ENCODE measurements at regions not wholly inside any gene's neighbourhood (a gene's known extent, or its start where the extent isn't known, plus 50 kb on each side); places are given as distances from the start of the nearest gene placed in this dataset.

DNA sequence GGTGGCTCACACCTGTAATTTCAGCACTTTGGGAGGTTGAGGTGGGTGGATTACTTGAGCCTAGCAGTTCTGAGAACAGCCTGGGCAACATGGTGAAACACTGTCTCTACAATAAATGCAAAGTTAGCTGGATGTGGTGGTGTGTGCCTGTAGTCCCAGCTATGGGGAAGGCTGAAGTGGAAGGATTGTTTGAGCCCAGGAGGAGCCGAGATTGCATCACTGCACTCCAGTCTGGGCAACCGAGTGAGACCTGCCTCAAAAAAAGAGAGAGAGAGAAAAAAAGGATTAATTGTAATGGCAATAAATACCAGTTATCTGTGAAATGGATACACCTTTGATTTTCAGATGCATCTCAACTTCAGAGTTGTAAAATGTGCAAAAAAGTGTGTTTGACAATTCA, 58.8 kb downstream of the SPRY1 start:
- Histone ChIP-seq H3K27ac (ENCODE audit: low read length) (no peak overlapping the region), H3K4me1 (ENCODE audit: control insufficient read depth, insufficient read depth, low read length) (no peaks in the 10 kb centered on the region), H3K4me3 (ENCODE audit: low read length) (no peak overlapping the region), H3K36me3 (ENCODE audit: control insufficient read depth, insufficient read depth, low read length) (no peaks in the 10 kb centered on the region), H3K9me3 (ENCODE audit: control insufficient read depth, low read depth, low read length) (no peaks in the 10 kb centered on the region), H3K27me3 (ENCODE audit: control insufficient read depth, insufficient read depth, low read length) (no peaks in the 10 kb centered on the region)
- DNase-seq, result no peak
- 58% methylated on average over 2 of the region's 2 CpGs for WGBS (ENCODE audit: insufficient coverage, low lambda C conversion rate)

DNA sequence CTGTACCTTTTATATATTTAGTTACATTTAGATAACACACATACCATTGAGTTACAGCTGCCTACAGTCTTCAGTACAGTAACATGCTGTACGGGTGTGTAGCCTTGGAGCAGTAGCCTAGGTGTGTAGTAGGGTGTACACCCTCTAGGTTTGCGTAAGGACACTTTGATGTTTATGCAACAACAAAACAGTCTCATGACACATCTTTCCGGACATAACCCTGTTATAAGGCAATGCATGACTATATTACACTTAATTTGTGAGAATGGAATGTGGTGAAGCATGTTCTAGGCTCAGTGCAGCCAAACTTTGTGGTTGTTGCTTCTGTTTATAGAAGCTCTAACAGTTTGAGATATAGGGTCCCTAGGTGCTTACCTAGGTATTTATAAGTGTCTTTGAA, 65.4 kb downstream of the SPRY1 start:
- no peaks in the 10 kb centered on the region for H3K36me3 ChIP-seq (ENCODE audit: control insufficient read depth, insufficient read depth, low read length)
- no peaks in the 10 kb centered on the region for H3K9me3 ChIP-seq (ENCODE audit: control insufficient read depth, low read depth, low read length)
- H3K27me3 ChIP-seq (ENCODE audit: control insufficient read depth, insufficient read depth, low read length), result no peaks in the 10 kb centered on the region
- no peak overlapping the region for H3K27ac ChIP-seq (ENCODE audit: low read length)
- no CpG with 5 or more reads among the region's 3 CpGs for WGBS (ENCODE audit: insufficient coverage, low lambda C conversion rate)
- no peaks in the 10 kb centered on the region for H3K4me1 ChIP-seq (ENCODE audit: control insufficient read depth, insufficient read depth, low read length)
- no peak for DNase-seq
- H3K4me3 ChIP-seq (ENCODE audit: low read length), result no peak overlapping the region

DNA sequence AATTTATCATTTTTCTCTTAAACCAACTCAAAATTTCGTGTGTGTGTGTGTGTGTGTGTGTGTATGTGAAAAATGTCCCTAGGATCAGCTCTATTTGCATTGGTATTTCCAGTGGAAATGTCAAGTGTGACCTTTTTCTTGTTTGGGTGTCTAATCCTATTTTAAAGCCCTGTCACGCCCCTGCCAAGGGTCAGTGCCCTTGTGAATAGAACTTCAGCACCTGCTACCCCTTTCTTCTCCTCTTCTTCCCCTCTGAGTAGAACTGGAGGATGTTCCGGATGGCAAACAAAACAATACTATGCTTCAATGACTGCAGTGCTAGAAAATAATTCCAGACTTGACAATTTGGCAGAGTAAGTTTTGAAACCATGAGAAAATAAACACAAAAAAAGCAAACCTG, 67.3 kb downstream of the SPRY1 start:
- DNase-seq, result no peak
- no CpG with 5 or more reads among the region's 3 CpGs for WGBS (ENCODE audit: insufficient coverage, low lambda C conversion rate)
- H3K4me3 ChIP-seq (ENCODE audit: low read length), result no peak overlapping the region

DNA sequence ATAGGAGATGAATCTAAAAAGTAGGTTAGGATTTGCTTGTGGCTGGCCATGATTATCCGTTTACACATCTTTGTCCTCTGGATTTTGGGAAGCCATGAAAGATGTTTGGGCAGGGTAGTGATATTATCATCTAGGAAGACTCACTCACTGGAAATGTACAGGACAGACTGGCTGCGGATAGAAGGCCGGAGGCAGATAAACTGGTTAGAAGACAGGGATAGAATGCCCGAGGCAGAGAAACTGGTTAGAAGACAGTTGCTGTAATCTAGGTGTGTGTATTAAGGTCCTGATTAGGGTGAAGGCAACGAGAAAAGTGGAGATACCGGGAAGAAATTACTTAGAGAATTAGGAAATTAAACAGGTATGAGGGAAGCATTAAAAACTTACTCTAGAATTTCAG, 68.8 kb downstream of the SPRY1 start:
- H3K27ac ChIP-seq (ENCODE audit: low read length), result no peak overlapping the region
- H3K27me3 ChIP-seq (ENCODE audit: control insufficient read depth, insufficient read depth, low read length), result no peaks in the 10 kb centered on the region
- whole genome bisulfite sequencing (ENCODE audit: insufficient coverage, low lambda C conversion rate), result 96% methylated on average over 5 of the region's 6 CpGs
- H3K36me3 ChIP-seq (ENCODE audit: control insufficient read depth, insufficient read depth, low read length), result no peaks in the 10 kb centered on the region
- H3K4me3 ChIP-seq (ENCODE audit: low read length), result no peak overlapping the region
- no peaks in the 10 kb centered on the region for H3K9me3 ChIP-seq (ENCODE audit: control insufficient read depth, low read depth, low read length)
- H3K4me1 ChIP-seq (ENCODE audit: control insufficient read depth, insufficient read depth, low read length), result no peaks in the 10 kb centered on the region
- no peak for DNase-seq

More for the DNA sequence above, 67.3 kb downstream of the SPRY1 start:
- H3K36me3 ChIP-seq (ENCODE audit: control insufficient read depth, insufficient read depth, low read length), result no peaks in the 10 kb centered on the region
- H3K27me3 ChIP-seq (ENCODE audit: control insufficient read depth, insufficient read depth, low read length), result no peaks in the 10 kb centered on the region
- H3K9me3 ChIP-seq (ENCODE audit: control insufficient read depth, low read depth, low read length), result no peaks in the 10 kb centered on the region
- H3K27ac ChIP-seq (ENCODE audit: low read length), result no peak overlapping the region
- H3K4me1 ChIP-seq (ENCODE audit: control insufficient read depth, insufficient read depth, low read length), result no peaks in the 10 kb centered on the region

DNA sequence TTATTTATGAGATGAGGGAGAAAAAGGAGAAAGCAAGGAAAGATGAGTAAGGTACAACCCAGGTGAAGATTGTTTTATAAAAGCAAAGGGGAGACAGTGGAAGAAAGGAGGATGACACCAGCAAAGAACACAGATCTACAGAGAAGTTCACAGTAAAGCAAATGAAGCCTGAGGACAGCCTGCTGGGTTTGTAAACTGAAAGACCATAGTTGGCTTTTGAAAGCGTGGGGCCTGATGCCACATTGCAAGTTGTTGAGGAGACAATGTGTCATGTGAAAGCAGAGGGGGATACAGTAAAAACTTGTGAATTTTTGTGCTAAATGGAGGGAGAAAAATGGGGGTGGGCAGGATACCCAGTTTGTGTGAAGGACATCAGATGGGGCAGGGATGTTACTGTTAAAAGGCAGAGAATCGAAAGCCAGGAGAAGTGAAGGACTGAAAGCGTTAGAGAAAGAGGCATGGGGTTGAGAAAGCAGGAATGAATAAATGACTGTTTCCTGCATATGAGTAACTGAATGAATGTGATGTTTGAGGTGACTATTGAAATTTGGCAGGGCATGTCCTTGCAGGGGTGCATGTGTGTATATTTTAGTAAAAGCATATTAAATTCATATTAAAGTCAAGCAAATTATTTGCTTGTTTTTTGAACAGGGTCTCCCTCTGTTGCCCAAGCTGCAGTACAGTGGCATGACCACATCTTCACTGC, 69.6 kb downstream of the SPRY1 start:
- no peak overlapping the region for H3K27ac ChIP-seq (ENCODE audit: low read length)
- no peaks in the 10 kb centered on the region for H3K9me3 ChIP-seq (ENCODE audit: control insufficient read depth, low read depth, low read length)
- no peaks in the 10 kb centered on the region for H3K4me1 ChIP-seq (ENCODE audit: control insufficient read depth, insufficient read depth, low read length)
- H3K27me3 ChIP-seq (ENCODE audit: control insufficient read depth, insufficient read depth, low read length), result no peaks in the 10 kb centered on the region
- no CpG with 5 or more reads among the region's 3 CpGs for WGBS (ENCODE audit: insufficient coverage, low lambda C conversion rate)
- no peak overlapping the region for H3K4me3 ChIP-seq (ENCODE audit: low read length)
- no peak for DNase-seq
- H3K36me3 ChIP-seq (ENCODE audit: control insufficient read depth, insufficient read depth, low read length), result no peaks in the 10 kb centered on the region

DNA sequence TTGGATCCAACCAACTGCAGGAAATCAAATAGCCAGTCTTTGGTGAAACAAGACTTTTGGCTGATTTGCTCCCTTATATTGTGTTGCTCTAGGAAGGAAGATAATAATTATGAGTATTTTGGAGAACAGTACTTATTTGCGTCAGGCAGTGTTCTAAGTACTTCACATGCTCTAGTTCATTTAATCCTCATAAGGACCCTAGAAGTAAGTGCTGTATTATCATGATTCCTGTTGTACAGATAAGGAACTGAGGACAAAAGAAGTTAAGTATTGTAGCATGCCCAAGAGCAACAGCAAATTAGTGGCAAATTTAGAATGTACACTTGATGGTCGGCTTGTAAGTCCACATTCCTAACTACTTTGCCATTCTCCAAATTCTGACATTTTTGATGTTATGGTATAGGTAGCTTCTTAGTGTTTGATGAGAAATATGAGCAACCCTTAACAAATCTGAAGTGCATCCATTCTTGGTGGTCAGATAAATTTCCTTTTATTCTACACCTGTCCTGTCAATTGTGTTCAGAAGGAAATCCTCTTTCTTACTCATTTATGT, 72.0 kb downstream of the SPRY1 start:
- H3K4me1 ChIP-seq (ENCODE audit: control insufficient read depth, insufficient read depth, low read length), result no peaks in the 10 kb centered on the region
- WGBS (ENCODE audit: insufficient coverage, low lambda C conversion rate), result no CpG with 5 or more reads among the region's 2 CpGs
- no peak for DNase-seq
- H3K27me3 ChIP-seq (ENCODE audit: control insufficient read depth, insufficient read depth, low read length), result no peaks in the 10 kb centered on the region
- H3K36me3 ChIP-seq (ENCODE audit: control insufficient read depth, insufficient read depth, low read length), result no peaks in the 10 kb centered on the region
- H3K9me3 ChIP-seq (ENCODE audit: control insufficient read depth, low read depth, low read length), result no peaks in the 10 kb centered on the region
- H3K27ac ChIP-seq (ENCODE audit: low read length), result no peak overlapping the region
- no peak overlapping the region for H3K4me3 ChIP-seq (ENCODE audit: low read length)

DNA sequence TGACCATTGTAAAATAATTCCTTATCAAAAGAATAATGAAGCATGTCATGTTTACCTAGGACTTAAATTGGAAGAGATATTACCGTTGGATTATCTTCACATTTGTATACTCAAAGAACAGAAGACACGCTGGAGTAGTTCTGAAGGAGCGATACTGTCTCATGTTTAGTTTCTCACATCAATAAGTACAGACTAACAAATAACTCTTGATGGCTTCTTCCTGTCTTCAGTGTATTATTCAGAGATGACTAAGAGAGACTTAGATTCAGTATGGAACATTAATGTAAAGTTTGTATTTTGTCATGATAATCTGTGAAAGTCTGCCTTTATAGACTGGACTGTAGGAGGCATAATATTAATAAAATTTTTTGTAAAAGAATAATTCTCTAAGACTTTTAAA, 72.7 kb downstream of the SPRY1 start:
- no peaks in the 10 kb centered on the region for H3K36me3 ChIP-seq (ENCODE audit: control insufficient read depth, insufficient read depth, low read length)
- H3K9me3 ChIP-seq (ENCODE audit: control insufficient read depth, low read depth, low read length), result no peaks in the 10 kb centered on the region
- no peak overlapping the region for H3K27ac ChIP-seq (ENCODE audit: low read length)
- WGBS (ENCODE audit: insufficient coverage, low lambda C conversion rate), result no CpG with 5 or more reads among the region's 3 CpGs
- no peaks in the 10 kb centered on the region for H3K27me3 ChIP-seq (ENCODE audit: control insufficient read depth, insufficient read depth, low read length)
- no peak overlapping the region for H3K4me3 ChIP-seq (ENCODE audit: low read length)
- H3K4me1 ChIP-seq (ENCODE audit: control insufficient read depth, insufficient read depth, low read length), result no peaks in the 10 kb centered on the region
- no peak for DNase-seq

DNA sequence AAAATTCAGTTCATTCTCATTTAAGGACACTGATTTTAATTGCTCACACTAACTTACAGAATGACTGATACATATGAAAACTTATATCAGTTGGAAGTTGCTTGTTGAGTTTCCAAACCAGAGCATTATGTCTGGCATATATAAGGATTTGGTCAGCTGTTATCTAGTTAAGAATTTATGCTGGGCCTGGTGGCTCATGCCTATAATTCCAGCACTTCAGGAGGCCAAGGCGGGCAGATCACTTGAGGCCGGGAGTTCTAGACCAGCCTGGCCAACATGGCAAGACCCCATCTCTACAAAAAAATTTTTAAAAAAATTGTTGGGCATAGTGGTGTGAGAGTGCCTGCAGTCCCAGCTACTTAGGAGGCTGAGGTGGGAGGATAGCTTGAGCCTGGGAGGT, 73.1 kb downstream of the SPRY1 start:
- no CpG with 5 or more reads among the region's 2 CpGs for WGBS (ENCODE audit: insufficient coverage, low lambda C conversion rate)
- H3K27ac ChIP-seq (ENCODE audit: low read length), result no peak overlapping the region

DNA sequence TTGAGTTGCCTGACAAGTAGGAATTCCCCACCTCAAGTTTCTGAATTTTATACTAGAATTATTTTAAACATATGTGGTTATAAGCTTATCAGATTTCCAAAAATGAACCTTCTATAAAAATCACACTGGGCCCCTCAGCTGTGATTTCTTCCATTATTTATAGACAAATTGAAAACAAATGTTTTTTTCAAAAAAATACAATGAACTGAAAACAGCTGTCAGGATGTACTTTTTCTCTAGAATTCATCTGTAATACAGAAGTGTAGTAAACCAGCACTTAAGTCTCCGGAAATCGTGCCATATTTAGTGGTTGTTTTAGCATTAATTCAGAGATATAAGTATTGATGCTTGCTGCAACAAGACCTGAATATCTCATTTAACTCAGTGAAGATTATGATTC, 74.0 kb downstream of the SPRY1 start:
- no peaks in the 10 kb centered on the region for H3K36me3 ChIP-seq (ENCODE audit: control insufficient read depth, insufficient read depth, low read length)
- H3K27ac ChIP-seq (ENCODE audit: low read length), result no peak overlapping the region
- no peaks in the 10 kb centered on the region for H3K27me3 ChIP-seq (ENCODE audit: control insufficient read depth, insufficient read depth, low read length)
- H3K9me3 ChIP-seq (ENCODE audit: control insufficient read depth, low read depth, low read length), result no peaks in the 10 kb centered on the region
- DNase-seq, result no peak
- no peaks in the 10 kb centered on the region for H3K4me1 ChIP-seq (ENCODE audit: control insufficient read depth, insufficient read depth, low read length)
- WGBS (ENCODE audit: insufficient coverage, low lambda C conversion rate), result no CpG with 5 or more reads among the region's 2 CpGs
- no peak overlapping the region for H3K4me3 ChIP-seq (ENCODE audit: low read length)

More for the DNA sequence above, 73.1 kb downstream of the SPRY1 start:
- no peaks in the 10 kb centered on the region for H3K4me1 ChIP-seq (ENCODE audit: control insufficient read depth, insufficient read depth, low read length)
- no peaks in the 10 kb centered on the region for H3K27me3 ChIP-seq (ENCODE audit: control insufficient read depth, insufficient read depth, low read length)
- H3K9me3 ChIP-seq (ENCODE audit: control insufficient read depth, low read depth, low read length), result no peaks in the 10 kb centered on the region
- no peaks in the 10 kb centered on the region for H3K36me3 ChIP-seq (ENCODE audit: control insufficient read depth, insufficient read depth, low read length)
- no peak overlapping the region for H3K4me3 ChIP-seq (ENCODE audit: low read length)
- no peak for DNase-seq

DNA sequence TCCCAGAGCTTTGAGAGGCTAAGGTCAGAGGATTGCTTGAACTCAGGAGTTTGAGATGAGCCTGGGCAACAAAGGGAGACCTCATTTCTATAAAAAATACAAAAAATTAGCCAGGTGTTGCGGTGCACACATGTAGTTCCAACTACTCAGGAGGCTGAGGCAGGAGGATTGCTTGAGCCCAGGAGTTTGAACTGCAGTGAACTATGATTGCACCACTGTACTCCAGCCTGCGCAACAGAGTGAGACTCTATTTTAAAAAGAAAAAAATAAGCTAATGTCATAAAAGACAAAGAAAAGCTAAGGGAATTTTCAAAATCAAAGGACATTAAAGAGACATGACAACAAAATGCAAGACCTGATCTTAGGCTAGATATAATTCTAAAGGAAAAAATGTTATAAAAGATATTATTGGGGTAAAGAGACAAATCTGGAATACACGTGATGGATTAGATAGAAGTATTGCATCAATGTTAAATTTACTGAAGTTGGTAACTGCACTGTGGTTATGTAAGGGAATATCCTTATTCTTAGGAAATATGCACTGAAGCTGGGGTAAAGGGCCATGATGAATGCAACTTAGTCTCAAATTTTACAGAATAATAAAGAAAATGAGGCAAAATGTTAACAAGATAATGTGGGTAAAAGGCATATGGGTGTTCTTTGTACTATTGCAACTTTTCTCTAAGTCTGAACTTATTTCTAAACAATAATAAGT, 75.2 kb downstream of the SPRY1 start:
- DNase-seq, result no peak
- Histone ChIP-seq H3K4me1 (ENCODE audit: control insufficient read depth, insufficient read depth, low read length) (no peaks in the 10 kb centered on the region), H3K4me3 (ENCODE audit: low read length) (no peak overlapping the region), H3K27me3 (ENCODE audit: control insufficient read depth, insufficient read depth, low read length) (no peaks in the 10 kb centered on the region), H3K36me3 (ENCODE audit: control insufficient read depth, insufficient read depth, low read length) (no peaks in the 10 kb centered on the region), H3K9me3 (ENCODE audit: control insufficient read depth, low read depth, low read length) (no peaks in the 10 kb centered on the region), H3K27ac (ENCODE audit: low read length) (no peak overlapping the region)
- 84% methylated on average over 3 of the region's 3 CpGs for WGBS (ENCODE audit: insufficient coverage, low lambda C conversion rate)

Data from large intestine (tissue), 3 donors.